Panc1 (cell line): ENCODE measurements at regions not wholly inside any gene's neighbourhood (a gene's known extent, or its start where the extent isn't known, plus 50 kb on each side); places are given as distances from the start of the nearest gene placed in this dataset.

Experiments used
- CTCF ChIP-seq: fragments of 450-650 bp; IDR thresholded peaks from 2 replicates; pipeline ENCODE4 v1.5.1; 2017; ENCODE audit warnings: mild to moderate bottlenecking
- SIN3A ChIP-seq: IDR thresholded peaks from 2 replicates; pipeline ENCODE4 v1.6.1; 2012; ENCODE audit warnings: low read depth, mild to moderate bottlenecking, low read length, moderate library complexity, borderline replicate concordance; ENCODE audit not compliant: insufficient read depth
- TCF7L2 ChIP-seq: IDR thresholded peaks from 2 replicates; pipeline ENCODE4 v1.6.1; 2011; ENCODE audit warnings: mild to moderate bottlenecking, low read depth, low read length, inconsistent platforms

- TF ChIP-seq CTCF: no peak
- TF ChIP-seq TCF7L2: no peak
- TF ChIP-seq SIN3A: no peak
Observed at GRCh38 chr2:186913870-186914269, 64.9 kb upstream of the ZSWIM2 start.
